ENCODE measurements at regions not wholly inside any gene's neighbourhood (a gene's known extent, or its start where the extent isn't known, plus 50 kb on each side); places are given as distances from the start of the nearest gene placed in this dataset.

- DNase-seq (ENCODE audit: low read depth): no peak
These were observed 370.0 kb downstream of the MAFB start for GRCh38 chr20:40319056-40319455.

GRCh38 chr20:40317156-40317790, 371.8 kb downstream of the MAFB start:
- DNase-seq (ENCODE audit: low read depth): no peak

- no peak for DNase-seq (ENCODE audit: low read depth)
These were observed 374.8 kb downstream of the MAFB start for GRCh38 chr20:40314278-40314677.

DNA sequence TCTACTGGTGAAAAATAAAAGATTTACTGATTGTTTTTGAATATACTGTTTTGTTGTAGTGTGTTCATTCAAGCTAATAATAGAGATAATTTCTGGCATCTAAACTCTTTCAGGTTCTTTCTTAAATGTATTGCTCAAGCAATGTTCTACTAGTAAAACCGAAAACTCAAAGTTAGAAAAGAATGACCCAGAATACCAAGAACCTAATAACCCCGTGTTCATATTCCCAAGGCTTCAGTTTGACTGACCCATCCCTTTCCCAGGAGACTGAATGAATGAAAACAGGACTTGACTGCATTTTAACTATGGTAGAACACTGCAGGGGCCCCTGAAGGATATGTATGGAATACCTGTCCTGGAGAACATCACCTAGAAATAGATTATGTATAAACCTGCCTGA, 375.3 kb downstream of the MAFB start:
- DNase-seq (ENCODE audit: low read depth): no peak

- DNase-seq (ENCODE audit: low read depth): no peak
These were observed 379.3 kb downstream of the MAFB start for GRCh38 chr20:40309731-40310130.

DNA sequence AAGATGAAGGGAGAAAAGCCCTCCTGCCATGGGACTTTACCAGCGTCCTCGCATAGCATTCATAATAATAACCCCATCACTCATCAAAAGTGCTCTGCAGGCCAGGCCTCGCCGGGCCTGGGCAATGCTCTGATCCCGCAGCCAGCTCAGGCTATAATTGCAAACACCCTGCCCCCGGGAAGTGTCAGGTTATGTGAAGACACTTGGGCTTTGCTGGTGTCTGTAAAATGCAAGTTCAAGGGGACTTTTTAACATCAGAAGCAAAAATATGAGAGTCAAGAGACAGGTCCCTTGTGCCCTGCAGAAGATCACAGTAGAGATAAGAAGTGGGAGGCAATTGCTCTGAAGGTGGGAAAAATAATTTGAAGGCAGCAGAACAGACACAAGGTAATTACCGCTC, 381.0 kb downstream of the MAFB start:
- DNase-seq (ENCODE audit: low read depth): no peak

- no peak for DNase-seq (ENCODE audit: low read depth)
These were observed 381.8 kb downstream of the MAFB start for GRCh38 chr20:40307268-40307667.

DNA sequence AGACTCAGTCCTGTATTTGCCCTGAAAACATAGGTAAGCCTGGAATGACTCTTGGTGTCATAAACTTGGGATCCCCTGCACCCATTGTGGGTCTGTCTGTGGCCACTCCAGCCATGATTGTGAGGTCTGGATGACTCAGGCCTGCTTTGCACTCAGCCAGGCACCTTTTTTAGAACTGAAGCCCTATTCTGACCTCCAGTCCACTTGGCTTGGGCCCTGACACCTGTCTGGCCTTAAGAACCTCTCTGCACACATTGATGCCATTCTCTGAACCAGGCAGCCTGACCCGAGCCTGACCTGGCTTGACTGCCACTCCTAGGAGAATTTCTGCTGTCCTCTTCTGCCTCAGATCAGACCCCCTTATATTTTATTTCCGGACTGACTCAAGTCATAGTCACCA, 383.7 kb downstream of the MAFB start:
- no peak for DNase-seq (ENCODE audit: low read depth)

GRCh38 chr20:40304119-40304613, 384.9 kb downstream of the MAFB start:
- DNase-seq (ENCODE audit: low read depth): no peak

- no peak for DNase-seq (ENCODE audit: low read depth)
These were observed 394.3 kb downstream of the MAFB start for GRCh38 chr20:40294747-40295146.

DNA sequence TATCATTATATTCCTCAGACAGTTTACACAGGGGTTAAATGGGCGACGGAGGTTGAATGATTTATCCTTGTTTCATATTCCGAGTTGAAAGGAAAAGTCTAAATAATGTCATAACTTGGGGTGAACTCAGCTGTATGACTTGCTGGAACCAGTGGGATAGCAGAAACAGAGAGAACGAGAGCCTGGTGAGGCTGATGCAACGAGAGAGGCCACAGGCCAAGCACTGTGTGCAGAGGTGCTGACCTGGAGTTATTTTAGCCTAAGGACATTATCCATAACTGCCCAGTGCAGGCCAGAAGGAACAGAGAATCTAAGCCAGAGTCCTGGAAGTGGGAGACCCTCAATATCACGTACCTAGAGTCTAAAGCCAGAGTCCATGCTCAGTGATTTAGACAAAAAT, 394.9 kb downstream of the MAFB start:
- DNase-seq (ENCODE audit: low read depth): no peak

GRCh38 chr20:40293740-40294139, 395.3 kb downstream of the MAFB start:
- DNase-seq (ENCODE audit: low read depth): no peak

GRCh38 chr20:40291493-40292135, 397.4 kb downstream of the MAFB start:
- no peak for DNase-seq (ENCODE audit: low read depth)

GRCh38 chr20:40287683-40288082, 401.4 kb downstream of the MAFB start:
- DNase-seq (ENCODE audit: low read depth): no peak

GRCh38 chr20:40286975-40287531, 402.0 kb downstream of the MAFB start:
- no peak for DNase-seq (ENCODE audit: low read depth)

- no peak for DNase-seq (ENCODE audit: low read depth)
These were observed 404.4 kb downstream of the MAFB start for GRCh38 chr20:40284611-40285010.

GRCh38 chr20:40283689-40284088, 405.3 kb downstream of the MAFB start:
- DNase-seq (ENCODE audit: low read depth): no peak

- no peak for DNase-seq (ENCODE audit: low read depth)
These were observed 406.1 kb downstream of the MAFB start for GRCh38 chr20:40282941-40283340.

DNA sequence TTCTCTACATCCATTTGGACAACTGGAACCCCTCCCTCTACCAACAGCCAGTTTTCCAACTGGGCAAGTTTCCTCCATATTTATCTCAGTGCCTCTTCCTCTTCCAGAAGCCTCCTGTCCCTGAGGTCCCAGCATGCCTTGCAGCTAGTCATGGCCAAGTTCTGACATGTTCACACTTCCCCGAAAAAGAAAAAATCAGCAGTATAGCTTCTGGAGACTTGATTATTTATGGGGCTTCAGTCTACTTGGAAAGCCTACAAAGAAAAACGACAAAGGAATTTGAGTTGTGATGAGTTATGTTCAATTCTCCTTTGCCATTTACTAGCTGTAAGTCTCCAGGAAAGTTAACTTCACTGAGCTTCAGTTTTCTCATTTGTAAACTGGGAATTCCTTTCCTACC, 406.5 kb downstream of the MAFB start:
- no peak for DNase-seq (ENCODE audit: low read depth)

DNA sequence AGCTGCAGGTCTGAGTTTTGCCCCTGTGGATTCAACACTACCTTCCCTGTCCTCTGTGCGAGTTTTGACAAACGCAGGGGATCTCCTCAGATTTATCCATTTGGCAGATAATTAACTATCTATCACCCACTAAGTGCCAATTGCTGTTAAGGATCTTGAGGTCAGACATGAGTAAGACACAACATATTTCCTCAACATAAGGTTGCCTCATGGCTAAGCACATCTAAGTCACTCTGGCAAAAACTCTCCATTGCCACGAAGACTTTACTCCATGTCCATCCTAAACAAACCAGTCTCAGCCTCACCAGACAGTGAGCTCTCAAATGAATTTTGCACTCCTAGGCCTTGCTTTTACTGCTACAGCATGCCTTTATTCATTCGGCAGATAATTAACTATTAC, 408.4 kb downstream of the MAFB start:
- DNase-seq (ENCODE audit: low read depth): no peak

- peak; percentile 83 for DNase-seq (ENCODE audit: low read depth)
These were observed 409.6 kb downstream of the MAFB start for GRCh38 chr20:40279390-40279789.

- no peak for DNase-seq (ENCODE audit: low read depth)
These were observed 410.4 kb downstream of the MAFB start for GRCh38 chr20:40278673-40279072.

GRCh38 chr20:40276301-40276700, 412.7 kb downstream of the MAFB start:
- DNase-seq (ENCODE audit: low read depth): no peak

- DNase-seq (ENCODE audit: low read depth): no peak
These were observed 413.3 kb downstream of the MAFB start for GRCh38 chr20:40275738-40276137.

Data from GM04504 (cell line).